Cardiac muscle cell (in vitro differentiated cells and primary cell): ENCODE measurements at regions not wholly inside any gene's neighbourhood (a gene's known extent, or its start where the extent isn't known, plus 50 kb on each side); places are given as distances from the start of the nearest gene placed in this dataset.

Experiments
- DNase-seq, 2 donors: peaks; one replicate each; pipeline versions ENCODE4 v3.0.0 to v3.0.0-alpha.2; 2010 to 2017; ENCODE audit warnings: low read depth in 1 of 2, low spot score in 1 of 2
- H3K27ac ChIP-seq: fragments of 200-600 bp; sonication (generic); 2 replicates; pipeline ENCODE4 v1.5.1; 2016
- H3K27me3 ChIP-seq: fragments of 200-600 bp; sonication (generic); 2 replicates; pipeline ENCODE4 v1.6.0; 2016; ENCODE audit warnings: control low read depth
- H3K36me3 ChIP-seq: fragments of 200-600 bp; sonication (generic); 2 replicates; pipeline ENCODE4 v1.5.1; 2016; ENCODE audit warnings: control low read depth
- H3K4me1 ChIP-seq: fragments of 200-600 bp; sonication (generic); 2 replicates; pipeline ENCODE4 v1.8.1; 2017; ENCODE audit warnings: low read depth, mild to moderate bottlenecking, mixed run types
- H3K4me3 ChIP-seq: fragments of 200-600 bp; sonication (generic); 2 replicates; pipeline ENCODE4 v1.5.1; 2016; ENCODE audit warnings: mild to moderate bottlenecking
- H3K9me3 ChIP-seq: fragments of 200-600 bp; sonication (generic); 2 replicates; pipeline ENCODE4 v1.5.1; 2017; ENCODE audit warnings: low read depth, mild to moderate bottlenecking, control low read depth
- TF ChIP-seq, protein P1 (sequence below): IDR thresholded peaks from 2 replicates; pipeline ENCODE4 v1.5.1; 2012; ENCODE audit warnings: low read depth, mild to moderate bottlenecking, low read length

DNA sequence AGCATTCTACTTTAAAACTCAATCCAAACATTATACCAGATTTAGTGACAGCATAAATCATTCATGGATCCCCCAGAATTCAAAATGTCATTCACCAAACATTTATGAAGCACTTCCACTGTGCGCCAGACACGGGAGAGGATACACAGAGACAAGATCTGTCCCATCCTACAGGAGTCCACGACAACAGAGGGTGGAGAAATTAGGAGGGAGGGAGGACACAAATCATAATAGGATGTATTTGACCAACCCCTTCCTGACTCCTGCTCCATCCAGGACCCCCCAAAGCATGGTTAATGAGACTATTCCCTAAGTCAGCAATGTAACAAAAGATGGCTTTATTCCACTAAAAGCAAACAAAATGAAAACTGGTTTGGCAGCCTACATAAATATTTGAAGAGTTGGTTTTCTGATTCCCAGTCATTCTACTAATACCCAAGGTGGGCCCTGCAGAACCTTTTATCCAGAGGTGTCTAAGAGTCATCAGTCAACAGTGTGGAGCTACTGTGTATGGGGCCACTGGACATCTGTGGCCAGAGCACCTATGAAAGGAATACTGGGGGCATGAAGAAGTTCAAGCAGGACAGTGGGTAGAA lies 62.8 kb upstream of the DOCK9 start:
- Histone ChIP-seq H3K27me3 (no peaks in the 10 kb centered on the region), H3K4me3 (no peak overlapping the region), H3K27ac (no peak overlapping the region), H3K36me3 (no peaks in the 10 kb centered on the region), H3K9me3 (no peaks in the 10 kb centered on the region), H3K4me1 (no peaks in the 10 kb centered on the region)
- TF ChIP-seq, protein P1, sequence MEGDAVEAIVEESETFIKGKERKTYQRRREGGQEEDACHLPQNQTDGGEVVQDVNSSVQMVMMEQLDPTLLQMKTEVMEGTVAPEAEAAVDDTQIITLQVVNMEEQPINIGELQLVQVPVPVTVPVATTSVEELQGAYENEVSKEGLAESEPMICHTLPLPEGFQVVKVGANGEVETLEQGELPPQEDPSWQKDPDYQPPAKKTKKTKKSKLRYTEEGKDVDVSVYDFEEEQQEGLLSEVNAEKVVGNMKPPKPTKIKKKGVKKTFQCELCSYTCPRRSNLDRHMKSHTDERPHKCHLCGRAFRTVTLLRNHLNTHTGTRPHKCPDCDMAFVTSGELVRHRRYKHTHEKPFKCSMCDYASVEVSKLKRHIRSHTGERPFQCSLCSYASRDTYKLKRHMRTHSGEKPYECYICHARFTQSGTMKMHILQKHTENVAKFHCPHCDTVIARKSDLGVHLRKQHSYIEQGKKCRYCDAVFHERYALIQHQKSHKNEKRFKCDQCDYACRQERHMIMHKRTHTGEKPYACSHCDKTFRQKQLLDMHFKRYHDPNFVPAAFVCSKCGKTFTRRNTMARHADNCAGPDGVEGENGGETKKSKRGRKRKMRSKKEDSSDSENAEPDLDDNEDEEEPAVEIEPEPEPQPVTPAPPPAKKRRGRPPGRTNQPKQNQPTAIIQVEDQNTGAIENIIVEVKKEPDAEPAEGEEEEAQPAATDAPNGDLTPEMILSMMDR: no peak
- DNase-seq: no peak

GRCh38 chr13:99041337-99041736 lies 63.5 kb upstream of the DOCK9 start:
- TF ChIP-seq, protein P1: no peak
- no peak for DNase-seq
- H3K4me3 ChIP-seq: no peak overlapping the region

GRCh38 chr13:99041788-99042187 lies 63.9 kb upstream of the DOCK9 start:
- TF ChIP-seq, protein P1: no peak
- H3K27me3 ChIP-seq: no peaks in the 10 kb centered on the region
- no peaks in the 10 kb centered on the region for H3K4me1 ChIP-seq
- no peaks in the 10 kb centered on the region for H3K9me3 ChIP-seq
- no peak for DNase-seq
- no peak overlapping the region for H3K4me3 ChIP-seq
- no peak overlapping the region for H3K27ac ChIP-seq
- H3K36me3 ChIP-seq: no peaks in the 10 kb centered on the region

More at GRCh38 chr13:99041337-99041736, 63.5 kb upstream of the DOCK9 start:
- Histone ChIP-seq H3K27me3 (no peaks in the 10 kb centered on the region), H3K36me3 (no peaks in the 10 kb centered on the region), H3K4me1 (no peaks in the 10 kb centered on the region), H3K27ac (no peak overlapping the region), H3K9me3 (no peaks in the 10 kb centered on the region)

GRCh38 chr13:99042521-99043250 lies 64.8 kb upstream of the DOCK9 start:
- no peaks in the 10 kb centered on the region for H3K36me3 ChIP-seq
- TF ChIP-seq, protein P1: no peak
- no peak for DNase-seq
- H3K4me3 ChIP-seq: no peak overlapping the region
- no peaks in the 10 kb centered on the region for H3K27me3 ChIP-seq
- H3K9me3 ChIP-seq: no peaks in the 10 kb centered on the region
- H3K27ac ChIP-seq: no peak overlapping the region
- H3K4me1 ChIP-seq: no peaks in the 10 kb centered on the region

DNA sequence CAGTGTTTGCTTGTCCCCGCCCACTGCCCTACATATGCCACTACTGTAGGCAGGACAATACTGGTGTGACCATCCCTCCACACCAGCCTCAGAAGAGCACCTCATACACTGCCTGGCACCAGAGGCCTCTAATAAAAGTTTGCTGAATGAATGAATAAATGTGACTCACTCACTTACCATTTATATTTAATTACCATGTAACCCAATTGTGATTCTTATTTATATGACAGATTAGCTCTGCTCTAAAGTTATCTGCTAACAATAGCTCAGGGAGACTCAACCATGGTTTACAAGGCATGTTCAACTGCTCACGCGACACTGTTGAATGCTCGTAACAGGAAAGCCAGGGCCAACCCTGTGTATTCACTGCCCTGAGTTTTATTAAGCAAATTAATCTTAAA lies 66.0 kb upstream of the DOCK9 start:
- Histone ChIP-seq H3K9me3 (no peaks in the 10 kb centered on the region), H3K27ac (no peak overlapping the region), H3K4me3 (no peak overlapping the region), H3K27me3 (no peaks in the 10 kb centered on the region), H3K4me1 (no peaks in the 10 kb centered on the region), H3K36me3 (no peaks in the 10 kb centered on the region)
- TF ChIP-seq, protein P1: no peak
- no peak for DNase-seq
